ENCODE measurements at regions not wholly inside any gene's neighbourhood (a gene's known extent, or its start where the extent isn't known, plus 50 kb on each side); places are given as distances from the start of the nearest gene placed in this dataset.

DNA sequence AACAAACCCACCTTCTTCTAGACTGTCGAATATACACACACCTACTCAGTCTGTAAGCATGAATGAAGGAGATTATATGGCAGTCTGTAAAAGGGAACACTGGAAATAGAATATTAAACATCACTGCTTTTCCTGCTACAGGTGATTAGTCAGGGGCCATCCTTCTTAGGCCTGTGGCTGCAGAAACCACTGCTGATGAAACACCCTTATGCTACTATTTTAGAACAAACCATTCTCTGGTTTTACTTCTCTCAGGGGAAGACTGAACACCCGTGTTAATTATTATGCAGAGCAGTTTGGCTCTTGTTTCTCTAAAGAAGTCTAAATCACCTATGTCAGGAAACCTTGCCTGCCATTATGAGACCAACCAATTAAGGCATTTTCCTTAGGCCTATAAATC lies 351.1 kb upstream of the KLF6 start:
- DNase-seq (ENCODE audit: extremely low read depth, low read depth) = no peak
- TF ChIP-seq, protein P1, sequence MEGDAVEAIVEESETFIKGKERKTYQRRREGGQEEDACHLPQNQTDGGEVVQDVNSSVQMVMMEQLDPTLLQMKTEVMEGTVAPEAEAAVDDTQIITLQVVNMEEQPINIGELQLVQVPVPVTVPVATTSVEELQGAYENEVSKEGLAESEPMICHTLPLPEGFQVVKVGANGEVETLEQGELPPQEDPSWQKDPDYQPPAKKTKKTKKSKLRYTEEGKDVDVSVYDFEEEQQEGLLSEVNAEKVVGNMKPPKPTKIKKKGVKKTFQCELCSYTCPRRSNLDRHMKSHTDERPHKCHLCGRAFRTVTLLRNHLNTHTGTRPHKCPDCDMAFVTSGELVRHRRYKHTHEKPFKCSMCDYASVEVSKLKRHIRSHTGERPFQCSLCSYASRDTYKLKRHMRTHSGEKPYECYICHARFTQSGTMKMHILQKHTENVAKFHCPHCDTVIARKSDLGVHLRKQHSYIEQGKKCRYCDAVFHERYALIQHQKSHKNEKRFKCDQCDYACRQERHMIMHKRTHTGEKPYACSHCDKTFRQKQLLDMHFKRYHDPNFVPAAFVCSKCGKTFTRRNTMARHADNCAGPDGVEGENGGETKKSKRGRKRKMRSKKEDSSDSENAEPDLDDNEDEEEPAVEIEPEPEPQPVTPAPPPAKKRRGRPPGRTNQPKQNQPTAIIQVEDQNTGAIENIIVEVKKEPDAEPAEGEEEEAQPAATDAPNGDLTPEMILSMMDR (IDR thresholded peaks at IDR 0.05; ENCODE audit: low read depth, low read length) = no peak

DNA sequence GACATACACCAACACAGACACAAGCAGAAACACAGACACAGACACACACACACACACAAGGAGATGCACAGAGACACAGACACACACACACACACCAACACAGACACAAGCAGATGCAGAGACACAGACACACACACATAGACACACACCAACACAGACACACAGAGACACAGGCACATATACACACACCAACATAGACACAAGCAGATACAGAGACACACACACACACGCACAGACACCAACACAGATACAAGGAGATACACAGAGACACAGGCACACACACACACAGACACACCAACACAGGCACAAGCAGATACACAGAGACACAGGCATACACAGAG lies 347.2 kb upstream of the KLF6 start:
- TF ChIP-seq, protein P1 (IDR thresholded peaks at IDR 0.05; ENCODE audit: low read depth, low read length) = no peak

DNA sequence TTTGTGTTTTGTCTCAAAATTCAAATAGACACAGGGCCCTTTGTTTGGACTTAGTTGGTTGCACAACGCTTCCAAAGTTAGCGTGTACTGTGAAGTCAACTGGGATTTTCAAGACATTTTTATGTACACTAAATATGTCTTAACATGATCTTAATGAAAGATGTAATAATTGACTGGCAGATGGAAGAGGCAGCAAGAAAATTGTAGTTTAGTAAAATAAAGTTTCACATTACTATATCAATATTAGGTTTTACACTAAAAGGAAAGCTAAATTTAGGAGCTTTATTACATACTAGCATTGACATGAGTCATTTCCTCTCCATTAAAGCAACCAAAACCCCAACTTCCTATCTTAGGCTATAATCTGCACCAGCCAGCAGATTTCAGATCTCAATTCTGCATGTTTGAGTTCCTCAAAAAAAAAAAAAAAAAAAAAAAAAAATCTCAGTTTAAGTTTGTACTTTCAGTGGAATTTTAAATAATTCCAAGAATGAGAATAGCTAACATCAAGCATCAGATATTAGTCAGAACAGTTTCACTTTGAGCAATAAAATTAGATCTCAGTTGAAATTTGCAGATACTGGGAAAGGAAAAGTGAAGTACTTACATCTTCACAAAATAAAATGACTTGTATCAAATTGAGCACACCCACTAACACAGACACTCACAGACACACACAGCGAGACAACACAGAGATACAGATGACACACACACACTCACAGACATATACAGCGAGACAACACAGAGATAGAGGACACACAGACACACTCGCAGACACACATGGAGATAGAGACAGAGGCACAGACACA lies 346.6 kb upstream of the KLF6 start:
- TF ChIP-seq, protein P1 (IDR thresholded peaks at IDR 0.05; ENCODE audit: low read depth, low read length) = no peak
- peak; percentile 73 for DNase-seq (ENCODE audit: extremely low read depth, low read depth)

More for the DNA sequence above, 347.2 kb upstream of the KLF6 start:
- no peak for DNase-seq (ENCODE audit: extremely low read depth, low read depth)

DNA sequence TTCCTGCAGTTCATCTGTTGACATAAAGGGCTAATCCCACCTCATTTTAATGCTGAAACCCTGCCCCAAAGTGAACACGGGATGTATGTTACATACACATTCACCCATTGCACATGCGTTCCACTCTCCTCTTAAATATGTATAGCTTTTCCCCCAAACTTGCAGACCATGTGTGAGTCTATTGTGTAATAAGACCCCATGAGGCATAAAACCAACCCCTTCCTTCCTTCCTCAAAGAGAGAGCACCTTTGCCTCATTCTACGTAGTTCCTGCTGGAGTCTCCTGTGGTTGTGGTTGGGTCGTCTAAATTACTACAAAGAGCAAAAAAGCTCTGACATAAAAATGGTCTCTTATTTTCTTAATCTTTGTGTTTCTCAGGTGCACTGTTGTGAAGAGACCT lies 345.7 kb upstream of the KLF6 start:
- TF ChIP-seq, protein P1 (IDR thresholded peaks at IDR 0.05; ENCODE audit: low read depth, low read length) = no peak
- no peak for DNase-seq (ENCODE audit: extremely low read depth, low read depth)

DNA sequence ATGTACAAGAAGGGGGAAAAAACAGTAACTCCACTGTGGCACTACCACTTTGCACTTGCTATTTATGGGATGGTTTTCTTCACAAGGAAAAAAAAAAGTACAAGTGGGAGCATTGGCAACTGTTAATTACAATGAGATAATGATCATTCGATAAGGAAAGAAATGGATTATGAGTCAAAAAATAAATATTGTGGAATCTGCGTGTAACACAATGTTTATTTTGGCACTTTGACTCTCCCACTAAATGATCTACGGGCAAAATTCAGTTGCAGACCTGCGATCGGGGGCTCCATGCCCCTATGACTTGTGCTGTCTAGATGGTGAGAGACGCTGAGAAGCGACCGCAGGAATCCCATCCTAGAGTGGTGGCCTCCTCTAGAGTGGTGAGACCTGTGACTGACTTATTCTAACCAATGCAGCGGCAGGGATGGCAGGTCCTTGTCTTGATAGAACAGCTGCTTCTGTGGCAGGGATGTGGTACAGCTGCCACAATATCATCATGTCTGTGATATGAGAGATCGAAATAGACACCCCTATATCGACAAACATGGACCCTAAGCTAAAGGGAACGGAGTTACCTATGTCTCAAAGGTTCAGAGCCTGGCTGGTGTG lies 345.0 kb upstream of the KLF6 start:
- DNase-seq (ENCODE audit: extremely low read depth, low read depth) = no peak
- TF ChIP-seq, protein P1 (IDR thresholded peaks at IDR 0.05; ENCODE audit: low read depth, low read length) = no peak

DNA sequence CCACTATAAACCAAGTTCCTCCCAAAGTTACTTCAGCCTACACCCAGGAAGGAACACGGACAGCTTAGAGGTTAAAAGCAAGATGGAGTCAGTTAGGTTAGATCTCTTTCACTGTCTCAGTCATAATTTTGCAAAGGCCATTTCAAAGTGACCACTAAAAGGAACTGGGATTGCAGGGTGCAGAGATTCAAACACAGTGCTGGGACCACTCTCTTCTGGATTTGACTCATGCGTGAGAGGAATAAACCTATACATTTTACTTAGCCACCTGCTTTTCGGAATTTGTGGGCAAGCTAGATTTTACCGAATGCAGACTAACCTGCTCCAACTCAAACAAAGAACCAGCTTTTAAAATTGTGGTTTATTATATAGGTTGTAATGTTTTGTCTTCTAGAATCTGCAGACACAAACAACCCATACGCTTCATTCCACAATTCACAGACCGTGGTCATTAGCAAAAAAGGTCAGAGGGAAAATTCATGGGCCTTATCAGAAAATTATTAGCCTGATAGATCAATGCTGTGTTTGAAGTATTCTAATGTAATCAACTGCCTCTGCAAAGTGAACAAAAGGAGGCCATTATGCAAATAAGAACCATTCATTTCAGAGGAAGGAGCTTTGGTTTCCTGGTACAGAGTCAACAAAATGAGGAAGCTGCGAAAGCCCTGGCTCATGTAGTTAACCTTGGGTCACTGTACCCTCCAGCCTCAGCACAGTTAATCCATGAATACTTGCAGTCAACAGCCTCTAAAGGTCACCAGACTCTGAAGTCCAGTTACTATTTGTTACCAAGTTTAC lies 342.7 kb upstream of the KLF6 start:
- TF ChIP-seq, protein P1 (IDR thresholded peaks at IDR 0.05; ENCODE audit: low read depth, low read length) = no peak

DNA sequence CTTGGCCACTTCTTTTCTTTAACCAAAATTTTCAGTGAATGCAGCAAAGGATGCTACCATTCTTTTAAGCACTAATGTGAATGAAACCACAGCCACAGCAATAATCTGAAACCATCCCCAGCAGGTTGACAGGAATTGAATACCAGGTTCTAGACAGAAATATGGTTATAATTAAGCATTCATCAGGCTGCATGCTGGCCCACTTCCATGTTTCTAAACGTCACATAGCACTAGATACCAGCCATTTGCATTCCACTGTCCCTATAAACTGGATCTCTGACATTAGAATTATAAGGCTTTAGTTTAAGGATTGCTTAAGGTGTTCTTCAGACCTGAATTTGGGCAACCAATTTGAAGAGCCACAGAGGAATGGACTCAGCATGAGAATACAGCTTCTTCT lies 340.8 kb upstream of the KLF6 start:
- no peak for DNase-seq (ENCODE audit: extremely low read depth, low read depth)
- TF ChIP-seq, protein P1 (IDR thresholded peaks at IDR 0.05; ENCODE audit: low read depth, low read length) = no peak

More for the DNA sequence above, 342.7 kb upstream of the KLF6 start:
- DNase-seq (ENCODE audit: extremely low read depth, low read depth) = no peak

Data from AG09319 (cell line).